ENCODE measurements at regions not wholly inside any gene's neighbourhood (a gene's known extent, or its start where the extent isn't known, plus 50 kb on each side); places are given as distances from the start of the nearest gene placed in this dataset.

- Histone ChIP-seq H3K4me1 (ENCODE audit: control insufficient read depth, extremely low read depth, insufficient read depth, low read length) (no peaks in the 10 kb centered on the region), H2AFZ (ENCODE audit: low read depth, low read length) (no peak overlapping the region), H3K79me2 (ENCODE audit: control insufficient read depth, insufficient read depth, low read length) (no peaks in the 10 kb centered on the region), H3K27me3 (ENCODE audit: control insufficient read depth in 2 of 2, insufficient read depth in 2 of 2, low read length in 2 of 2) (no peaks in the 10 kb centered on the region), H3K9ac (replicated peaks; ENCODE audit: extremely low read depth, insufficient read depth, low read length) (no peak overlapping the region), H3K9me1 (replicated peaks; ENCODE audit: control insufficient read depth, extremely low read depth, insufficient read depth, low read length) (no peaks in the 10 kb centered on the region), H4K20me1 (replicated peaks; ENCODE audit: control insufficient read depth, extremely low read depth, insufficient read depth, low read length) (no peaks in the 10 kb centered on the region), H3K27ac (ENCODE audit: insufficient read depth, low read depth, low read length) (no peak overlapping the region), H3K4me2 (ENCODE audit: insufficient read depth, low read length) (no peak overlapping the region), H3K4me3 (replicated peaks in 1 of 3; ENCODE audit: insufficient read depth in 1 of 3, low read depth in 1 of 3, low read length in 3 of 3) (no peak overlapping the region), H3K9me3 (replicated peaks; ENCODE audit: control insufficient read depth, insufficient read depth, low read length) (peaks cover 4% of the 10 kb centered on the region), H3K36me3 (ENCODE audit: control insufficient read depth in 2 of 2, extremely low read depth in 1 of 2, insufficient read depth in 2 of 2, low read length in 2 of 2) (no peaks in the 10 kb centered on the region)
- DNase-seq (ENCODE audit: low read depth, low spot score) (no peak), FAIRE-seq (no peak)
- dilution Hi-C loops (cut with MboI; ENCODE audit: extremely low pct_ligation_motif_present, low sequenced_read_pairs) (no loop called here), intact Hi-C loops (cut with micrococcal nuclease) (no loop called here)
- TF ChIP-seq POLR2A (IDR thresholded peaks at IDR 0.05; ENCODE audit: low read depth, low read length) (no peak), CTCF (IDR thresholded peaks at IDR 0.05; ENCODE audit: extremely low read depth in 1 of 2, insufficient read depth in 1 of 2, low read depth in 1 of 2, low read length in 2 of 2) (no peak), JUN (IDR thresholded peaks at IDR 0.05; ENCODE audit: borderline replicate concordance, insufficient read depth, insufficient read length, low read depth) (no peak), POLR2AphosphoS5 (IDR thresholded peaks at IDR 0.05; ENCODE audit: insufficient read depth, low read depth, low read length) (no peak), MYC (IDR thresholded peaks at IDR 0.05; ENCODE audit: low read depth, low read length) (no peak), EZH2 (IDR thresholded peaks at IDR 0.05; ENCODE audit: borderline replicate concordance, low read depth, low read length, severe bottlenecking) (no peak)
- ChIA-PET POLR2A (no interaction called here), CTCF (no interaction called here)
- BruUV-seq (replicated peaks) = no TSS peak
Observed at GRCh38 chr6:96286503-96286902, 235.1 kb upstream of the UFL1 start.

- Histone ChIP-seq H3K9ac (replicated peaks; ENCODE audit: extremely low read depth, insufficient read depth, low read length) (no peak overlapping the region), H3K27ac (ENCODE audit: insufficient read depth, low read depth, low read length) (no peak overlapping the region), H2AFZ (ENCODE audit: low read depth, low read length) (no peak overlapping the region), H3K36me3 (ENCODE audit: control insufficient read depth in 2 of 2, extremely low read depth in 1 of 2, insufficient read depth in 2 of 2, low read length in 2 of 2) (no peaks in the 10 kb centered on the region), H3K79me2 (ENCODE audit: control insufficient read depth, insufficient read depth, low read length) (no peaks in the 10 kb centered on the region), H4K20me1 (replicated peaks; ENCODE audit: control insufficient read depth, extremely low read depth, insufficient read depth, low read length) (no peaks in the 10 kb centered on the region), H3K9me1 (replicated peaks; ENCODE audit: control insufficient read depth, extremely low read depth, insufficient read depth, low read length) (no peaks in the 10 kb centered on the region), H3K9me3 (replicated peaks; ENCODE audit: control insufficient read depth, insufficient read depth, low read length) (no peaks in the 10 kb centered on the region), H3K4me3 (replicated peaks in 1 of 3; ENCODE audit: insufficient read depth in 1 of 3, low read depth in 1 of 3, low read length in 3 of 3) (no peak overlapping the region), H3K4me2 (ENCODE audit: insufficient read depth, low read length) (no peak overlapping the region), H3K27me3 (ENCODE audit: control insufficient read depth in 2 of 2, insufficient read depth in 2 of 2, low read length in 2 of 2) (no peaks in the 10 kb centered on the region), H3K4me1 (ENCODE audit: control insufficient read depth, extremely low read depth, insufficient read depth, low read length) (no peaks in the 10 kb centered on the region)
- dilution Hi-C loops (cut with MboI; ENCODE audit: extremely low pct_ligation_motif_present, low sequenced_read_pairs) (no loop called here), intact Hi-C loops (cut with micrococcal nuclease) (no loop called here)
- no peak for TF ChIP-seq POLR2AphosphoS5 (IDR thresholded peaks at IDR 0.05; ENCODE audit: insufficient read depth, low read depth, low read length)
- TF ChIP-seq MAX (IDR thresholded peaks at IDR 0.05; ENCODE audit: insufficient read depth, insufficient read length) = no peak
- no peak for TF ChIP-seq CTCF (IDR thresholded peaks at IDR 0.05; ENCODE audit: extremely low read depth in 1 of 2, insufficient read depth in 1 of 2, low read depth in 1 of 2, low read length in 2 of 2)
- no peak for TF ChIP-seq GATA2 (IDR thresholded peaks at IDR 0.05; ENCODE audit: insufficient read depth, insufficient read length, low read depth, low read length)
- no peak for TF ChIP-seq FOS (IDR thresholded peaks at IDR 0.05; ENCODE audit: borderline replicate concordance, insufficient read depth, low read length)
- TF ChIP-seq POLR2A (IDR thresholded peaks at IDR 0.05; ENCODE audit: low read depth, low read length) = no peak
- no peak for TF ChIP-seq JUN (IDR thresholded peaks at IDR 0.05; ENCODE audit: borderline replicate concordance, insufficient read depth, insufficient read length, low read depth)
- TF ChIP-seq EZH2 (IDR thresholded peaks at IDR 0.05; ENCODE audit: borderline replicate concordance, low read depth, low read length, severe bottlenecking) = no peak
- TF ChIP-seq MYC (IDR thresholded peaks at IDR 0.05; ENCODE audit: low read depth, low read length) = no peak
- FAIRE-seq = no peak
- POLR2A ChIA-PET = no interaction called here
- no TSS peak for BruUV-seq (replicated peaks)
- no peak for DNase-seq (ENCODE audit: low read depth, low spot score)
- CTCF ChIA-PET = no interaction called here
Observed at GRCh38 chr6:96299525-96299924, 222.1 kb upstream of the UFL1 start.
